HG03575 (cell line): ENCODE measurements at regions not wholly inside any gene's neighbourhood (a gene's known extent, or its start where the extent isn't known, plus 50 kb on each side); places are given as distances from the start of the nearest gene placed in this dataset.

Experiments
- ATAC-seq: cut with Tn5 transposase; IDR thresholded peaks from one replicate; pipeline ENCODE4 v1.9.1; 2021; ENCODE audit not compliant: unreplicated experiment, insufficient number of reproducible peaks, low FRiP score; ENCODE audit errors: extremely low read depth

GRCh38 chr20:40168981-40169620 is 519.9 kb downstream of the MAFB start:
- ATAC-seq, result no peak

- ATAC-seq, result no peak
Measured at GRCh38 chr20:40161391-40161790, 527.6 kb downstream of the MAFB start.

- ATAC-seq, result no peak
Measured at GRCh38 chr20:40160097-40160550, 528.9 kb downstream of the MAFB start.

- ATAC-seq, result no peak
Measured at GRCh38 chr20:40159276-40159675, 529.8 kb downstream of the MAFB start.

- ATAC-seq, result peak; percentile 87
Measured at GRCh38 chr20:40156600-40157317, 532.3 kb downstream of the MAFB start.

GRCh38 chr20:40154514-40154913 is 534.5 kb downstream of the MAFB start:
- no peak for ATAC-seq

- no peak for ATAC-seq
Measured at GRCh38 chr20:40148886-40149285, 540.1 kb downstream of the MAFB start.

GRCh38 chr20:40146071-40146470 is 543.0 kb downstream of the MAFB start:
- ATAC-seq, result no peak

- no peak for ATAC-seq
Measured at GRCh38 chr20:40144581-40144980, 544.5 kb downstream of the MAFB start.

- no peak for ATAC-seq
Measured at GRCh38 chr20:40134176-40134575, 554.9 kb downstream of the MAFB start.

- no peak for ATAC-seq
Measured at GRCh38 chr20:40120827-40121226, 568.2 kb downstream of the MAFB start.

GRCh38 chr20:40111282-40111681 is 577.8 kb downstream of the MAFB start:
- ATAC-seq, result no peak

GRCh38 chr20:40110311-40110831 is 578.7 kb downstream of the MAFB start:
- ATAC-seq, result no peak

GRCh38 chr20:40109136-40109535 is 579.9 kb downstream of the MAFB start:
- ATAC-seq, result no peak

- no peak for ATAC-seq
Measured at GRCh38 chr20:40108321-40108720, 580.7 kb downstream of the MAFB start.

GRCh38 chr20:40104959-40105358 is 584.1 kb downstream of the MAFB start:
- ATAC-seq, result no peak

- no peak for ATAC-seq
Measured at GRCh38 chr20:40103420-40103819, 585.6 kb downstream of the MAFB start.

GRCh38 chr20:40101560-40101959 is 587.5 kb downstream of the MAFB start:
- no peak for ATAC-seq

GRCh38 chr20:40100261-40100660 is 588.8 kb downstream of the MAFB start:
- no peak for ATAC-seq

- ATAC-seq, result no peak
Measured at GRCh38 chr20:40090236-40090635, 598.8 kb downstream of the MAFB start.
